ENCODE measurements at regions not wholly inside any gene's neighbourhood (a gene's known extent, or its start where the extent isn't known, plus 50 kb on each side); places are given as distances from the start of the nearest gene placed in this dataset.

DNA sequence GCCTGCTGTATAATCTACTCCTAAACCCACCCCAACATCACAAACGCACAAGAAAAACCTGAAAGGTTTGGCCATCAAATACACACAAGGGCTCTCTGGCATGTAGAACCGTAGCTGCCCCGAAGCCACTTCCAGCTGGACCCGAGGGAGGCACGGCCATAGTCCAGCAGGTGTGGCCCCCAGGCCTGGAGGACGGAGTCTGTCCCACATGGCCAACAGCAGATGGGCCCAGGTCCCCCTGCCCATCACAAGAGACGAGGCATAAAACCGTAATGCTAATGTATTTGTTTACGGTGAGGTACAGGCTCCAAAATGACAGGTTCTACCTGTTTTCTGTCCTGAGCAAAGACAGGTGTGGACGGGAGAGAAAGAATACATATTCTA lies 234.2 kb downstream of the SYK start:
- Histone ChIP-seq H3K27me3 (replicated peaks in 1 of 4; ENCODE audit: control extremely low read depth in 1 of 4, control insufficient read depth in 3 of 4, insufficient read depth in 4 of 4, low read length in 3 of 4) (peaks cover 0 to 16% (median 2%) of the 10 kb centered on the region in 4 experiments), H3K36me3 (replicated peaks in 1 of 2; ENCODE audit: control extremely low read depth in 1 of 2, control insufficient read depth in 1 of 2, extremely low read depth in 1 of 2, insufficient read depth in 2 of 2, low read length in 1 of 2) (no peaks in the 10 kb centered on the region), H4K20me1 (ENCODE audit: control insufficient read depth, insufficient read depth, low read length, poor library complexity, severe bottlenecking) (no peaks in the 10 kb centered on the region), H3K27ac (ENCODE audit: low read length in 2 of 2) (no peak overlapping the region), H3K4me3 (ENCODE audit: control extremely low read depth in 1 of 5, extremely low read depth in 1 of 5, insufficient read depth in 1 of 5, low read depth in 2 of 5, low read length in 4 of 5) (no peak overlapping the region), H3K79me2 (ENCODE audit: control insufficient read depth, insufficient read depth, low read length) (no peaks in the 10 kb centered on the region), H3K4me2 (replicated peaks; ENCODE audit: low read depth, low read length, poor library complexity, severe bottlenecking) (peak overlapping the region; percentile 28), H3K9ac (ENCODE audit: low read length) (no peak overlapping the region), H2AFZ (ENCODE audit: insufficient read depth, low read depth, low read length, poor library complexity, severe bottlenecking) (peak overlapping the region; percentile 2), H3K9me3 (ENCODE audit: control extremely low read depth in 1 of 3, control insufficient read depth in 2 of 3, insufficient read depth in 1 of 3, low read length in 2 of 3) (no peaks in the 10 kb centered on the region), H3K4me1 (ENCODE audit: control insufficient read depth in 2 of 2, insufficient read depth in 2 of 2, low read length in 2 of 2) (peaks cover 16 to 34% of the 10 kb centered on the region in 2 donors)
- Mint-ChIP-seq H3K27me3 (peaks cover 8% of the 10 kb centered on the region), H3K4me3 (peak overlapping the region; percentile 33), H3K4me1 (peaks cover 32% of the 10 kb centered on the region), H3K9me3 (ENCODE audit: insufficient read depth) (no peaks in the 10 kb centered on the region), H3K27ac (no peak overlapping the region)
- DNase-seq (no peak), ATAC-seq (ENCODE audit: low read depth) (no peak)
- ChIA-PET POLR2A (no interaction called here), CTCF (interaction anchor here (3.3 to 6.3 kb wide), 2 partner anchors 121 to 390 kb away, joined by 9 to 80 read pairs; partner anchors contain the start of gene NFIL3)
- TF ChIP-seq, protein P1, sequence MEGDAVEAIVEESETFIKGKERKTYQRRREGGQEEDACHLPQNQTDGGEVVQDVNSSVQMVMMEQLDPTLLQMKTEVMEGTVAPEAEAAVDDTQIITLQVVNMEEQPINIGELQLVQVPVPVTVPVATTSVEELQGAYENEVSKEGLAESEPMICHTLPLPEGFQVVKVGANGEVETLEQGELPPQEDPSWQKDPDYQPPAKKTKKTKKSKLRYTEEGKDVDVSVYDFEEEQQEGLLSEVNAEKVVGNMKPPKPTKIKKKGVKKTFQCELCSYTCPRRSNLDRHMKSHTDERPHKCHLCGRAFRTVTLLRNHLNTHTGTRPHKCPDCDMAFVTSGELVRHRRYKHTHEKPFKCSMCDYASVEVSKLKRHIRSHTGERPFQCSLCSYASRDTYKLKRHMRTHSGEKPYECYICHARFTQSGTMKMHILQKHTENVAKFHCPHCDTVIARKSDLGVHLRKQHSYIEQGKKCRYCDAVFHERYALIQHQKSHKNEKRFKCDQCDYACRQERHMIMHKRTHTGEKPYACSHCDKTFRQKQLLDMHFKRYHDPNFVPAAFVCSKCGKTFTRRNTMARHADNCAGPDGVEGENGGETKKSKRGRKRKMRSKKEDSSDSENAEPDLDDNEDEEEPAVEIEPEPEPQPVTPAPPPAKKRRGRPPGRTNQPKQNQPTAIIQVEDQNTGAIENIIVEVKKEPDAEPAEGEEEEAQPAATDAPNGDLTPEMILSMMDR (IDR thresholded peaks at IDR 0.05) = no peak
- TF ChIP-seq EZH2 (IDR thresholded peaks at IDR 0.05; ENCODE audit: borderline replicate concordance, insufficient read depth, low read depth, low read length, poor library complexity, severe bottlenecking) = no peak
- intact Hi-C loops (cut with micrococcal nuclease) = no loop called here
- 74% methylated on average over 5 of the region's 10 CpGs for WGBS (ENCODE audit: insufficient coverage)

DNA sequence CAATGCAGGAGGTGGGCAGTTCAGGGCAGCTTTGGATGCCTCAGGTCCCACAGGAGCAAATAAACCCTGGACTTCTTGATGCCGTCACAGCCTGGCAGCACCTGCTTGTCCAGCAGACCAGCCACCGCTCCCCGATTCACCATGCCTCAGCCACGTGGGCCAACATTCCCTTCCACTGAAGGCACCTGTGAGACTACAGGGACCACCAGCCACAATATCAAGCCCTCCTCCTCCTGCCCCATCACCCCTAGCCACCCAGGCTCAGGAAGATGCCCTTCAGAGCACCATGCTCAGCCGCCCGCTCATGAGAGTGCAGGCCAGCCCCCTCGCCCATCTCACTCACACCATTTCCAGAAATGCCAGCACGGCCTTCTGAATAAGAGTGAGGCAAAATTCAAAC lies 234.7 kb downstream of the SYK start:
- peaks cover 0 to 16% (median 2%) of the 10 kb centered on the region in 4 experiments for H3K27me3 ChIP-seq (replicated peaks in 1 of 4; ENCODE audit: control extremely low read depth in 1 of 4, control insufficient read depth in 3 of 4, insufficient read depth in 4 of 4, low read length in 3 of 4)
- no peaks in the 10 kb centered on the region for H3K79me2 ChIP-seq (ENCODE audit: control insufficient read depth, insufficient read depth, low read length)
- no peaks in the 10 kb centered on the region for H3K36me3 ChIP-seq (replicated peaks in 1 of 2; ENCODE audit: control extremely low read depth in 1 of 2, control insufficient read depth in 1 of 2, extremely low read depth in 1 of 2, insufficient read depth in 2 of 2, low read length in 1 of 2)
- Mint-ChIP-seq H3K9me3 (ENCODE audit: insufficient read depth) (no peaks in the 10 kb centered on the region), H3K27ac (no peak overlapping the region), H3K27me3 (peaks cover 8% of the 10 kb centered on the region), H3K4me1 (peaks cover 32% of the 10 kb centered on the region), H3K4me3 (peak overlapping the region; percentile 7)
- no peak overlapping the region for H3K9ac ChIP-seq (ENCODE audit: low read length)
- ChIA-PET POLR2A (no interaction called here), CTCF (interaction anchor here (3.3 to 6.3 kb wide), 2 partner anchors 121 to 389 kb away, joined by 9 to 80 read pairs; partner anchors contain the start of gene NFIL3)
- intact Hi-C loops (cut with micrococcal nuclease) = no loop called here
- H3K4me2 ChIP-seq (replicated peaks; ENCODE audit: low read depth, low read length, poor library complexity, severe bottlenecking) = peak overlapping the region; percentile 67
- H4K20me1 ChIP-seq (ENCODE audit: control insufficient read depth, insufficient read depth, low read length, poor library complexity, severe bottlenecking) = no peaks in the 10 kb centered on the region
- no peak for TF ChIP-seq EZH2 (IDR thresholded peaks at IDR 0.05; ENCODE audit: borderline replicate concordance, insufficient read depth, low read depth, low read length, poor library complexity, severe bottlenecking)
- TF ChIP-seq, protein P1 (IDR thresholded peaks at IDR 0.05) = no peak
- H3K4me3 ChIP-seq (ENCODE audit: control extremely low read depth in 1 of 5, extremely low read depth in 1 of 5, insufficient read depth in 1 of 5, low read depth in 2 of 5, low read length in 4 of 5) = no peak overlapping the region
- H2AFZ ChIP-seq (ENCODE audit: insufficient read depth, low read depth, low read length, poor library complexity, severe bottlenecking) = no peak overlapping the region
- H3K9me3 ChIP-seq (ENCODE audit: control extremely low read depth in 1 of 3, control insufficient read depth in 2 of 3, insufficient read depth in 1 of 3, low read length in 2 of 3) = no peaks in the 10 kb centered on the region
- DNase-seq = no peak
- WGBS (ENCODE audit: insufficient coverage) = 92% methylated on average over 4 of the region's 8 CpGs
- H3K4me1 ChIP-seq (ENCODE audit: control insufficient read depth in 2 of 2, insufficient read depth in 2 of 2, low read length in 2 of 2) = peaks cover 16 to 34% of the 10 kb centered on the region in 2 donors
- H3K27ac ChIP-seq (ENCODE audit: low read length in 2 of 2) = no peak overlapping the region
- ATAC-seq (ENCODE audit: low read depth) = no peak
